SK-N-SH (cell line): ENCODE measurements at regions not wholly inside any gene's neighbourhood (a gene's known extent, or its start where the extent isn't known, plus 50 kb on each side); places are given as distances from the start of the nearest gene placed in this dataset.

Source experiments
- EP300 ChIP-seq, 2 experiments: IDR thresholded peaks; 2 replicates each; pipeline versions ENCODE4 v1.4.0 to v1.6.1; 2012; ENCODE audit warnings: borderline replicate concordance in 1 of 2, low read depth in 1 of 2, low read length in 1 of 2
- EZH2phosphoT487 ChIP-seq: fragments of 200-600 bp; sonication (generic); IDR thresholded peaks from 2 replicates; pipeline ENCODE4 v1.6.1; 2017; ENCODE audit warnings: low read depth, mixed run types, mild to moderate bottlenecking, antibody characterized with exemption, moderate library complexity, borderline replicate concordance
- JUND ChIP-seq: IDR thresholded peaks from 2 replicates; pipeline ENCODE4 v1.4.0; 2012
- MAX ChIP-seq: IDR thresholded peaks from 2 replicates; pipeline ENCODE4 v1.4.0; 2012; ENCODE audit warnings: low read depth
- NFIC ChIP-seq: IDR thresholded peaks from 2 replicates; pipeline ENCODE4 v1.4.0; 2012; ENCODE audit warnings: borderline replicate concordance
- NRF1 ChIP-seq: IDR thresholded peaks from 2 replicates; pipeline ENCODE4 v1.6.1; 2012; ENCODE audit warnings: low read depth, mild to moderate bottlenecking, low read length
- RAD21 ChIP-seq: IDR thresholded peaks from 2 replicates; pipeline ENCODE4 v1.6.1; 2012; ENCODE audit warnings: mild to moderate bottlenecking, low read length
- SMC3 ChIP-seq: IDR thresholded peaks from 2 replicates; pipeline ENCODE4 v1.6.1; 2012; ENCODE audit warnings: low read depth, low read length, improper control_type of control experiment
- TAF1 ChIP-seq: IDR thresholded peaks from 2 replicates; pipeline ENCODE4 v1.6.1; 2012; ENCODE audit warnings: low read depth, mild to moderate bottlenecking, low read length, moderate library complexity, borderline replicate concordance
- TEAD4 ChIP-seq: IDR thresholded peaks from 2 replicates; pipeline ENCODE4 v1.4.0; 2012; ENCODE audit warnings: mild to moderate bottlenecking, borderline replicate concordance; ENCODE audit not compliant: insufficient read depth
- TF ChIP-seq, protein P1 (sequence below): fragments of 200-600 bp; sonication (generic); IDR thresholded peaks from 2 replicates; pipeline ENCODE4 v1.6.1; 2017; ENCODE audit warnings: antibody characterized with exemption, mild to moderate bottlenecking, moderate library complexity
- TF ChIP-seq, protein P2 (sequence below): IDR thresholded peaks from 2 replicates; pipeline ENCODE4 v1.6.1; 2012; ENCODE audit warnings: mild to moderate bottlenecking, low read depth, low read length, moderate library complexity

- TF ChIP-seq, protein P1, sequence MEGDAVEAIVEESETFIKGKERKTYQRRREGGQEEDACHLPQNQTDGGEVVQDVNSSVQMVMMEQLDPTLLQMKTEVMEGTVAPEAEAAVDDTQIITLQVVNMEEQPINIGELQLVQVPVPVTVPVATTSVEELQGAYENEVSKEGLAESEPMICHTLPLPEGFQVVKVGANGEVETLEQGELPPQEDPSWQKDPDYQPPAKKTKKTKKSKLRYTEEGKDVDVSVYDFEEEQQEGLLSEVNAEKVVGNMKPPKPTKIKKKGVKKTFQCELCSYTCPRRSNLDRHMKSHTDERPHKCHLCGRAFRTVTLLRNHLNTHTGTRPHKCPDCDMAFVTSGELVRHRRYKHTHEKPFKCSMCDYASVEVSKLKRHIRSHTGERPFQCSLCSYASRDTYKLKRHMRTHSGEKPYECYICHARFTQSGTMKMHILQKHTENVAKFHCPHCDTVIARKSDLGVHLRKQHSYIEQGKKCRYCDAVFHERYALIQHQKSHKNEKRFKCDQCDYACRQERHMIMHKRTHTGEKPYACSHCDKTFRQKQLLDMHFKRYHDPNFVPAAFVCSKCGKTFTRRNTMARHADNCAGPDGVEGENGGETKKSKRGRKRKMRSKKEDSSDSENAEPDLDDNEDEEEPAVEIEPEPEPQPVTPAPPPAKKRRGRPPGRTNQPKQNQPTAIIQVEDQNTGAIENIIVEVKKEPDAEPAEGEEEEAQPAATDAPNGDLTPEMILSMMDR = no peak
- TF ChIP-seq RAD21 (no peak), SMC3 (no peak), NFIC (no peak), TEAD4 (no peak), NRF1 (no peak), EZH2phosphoT487 (no peak), MAX (no peak), EP300 (IDR thresholded peaks at IDR 0.05; ENCODE audit: borderline replicate concordance in 1 of 2, low read depth in 1 of 2, low read length in 1 of 2) (no peak), JUND (no peak), TAF1 (no peak)
- TF ChIP-seq, protein P2, sequence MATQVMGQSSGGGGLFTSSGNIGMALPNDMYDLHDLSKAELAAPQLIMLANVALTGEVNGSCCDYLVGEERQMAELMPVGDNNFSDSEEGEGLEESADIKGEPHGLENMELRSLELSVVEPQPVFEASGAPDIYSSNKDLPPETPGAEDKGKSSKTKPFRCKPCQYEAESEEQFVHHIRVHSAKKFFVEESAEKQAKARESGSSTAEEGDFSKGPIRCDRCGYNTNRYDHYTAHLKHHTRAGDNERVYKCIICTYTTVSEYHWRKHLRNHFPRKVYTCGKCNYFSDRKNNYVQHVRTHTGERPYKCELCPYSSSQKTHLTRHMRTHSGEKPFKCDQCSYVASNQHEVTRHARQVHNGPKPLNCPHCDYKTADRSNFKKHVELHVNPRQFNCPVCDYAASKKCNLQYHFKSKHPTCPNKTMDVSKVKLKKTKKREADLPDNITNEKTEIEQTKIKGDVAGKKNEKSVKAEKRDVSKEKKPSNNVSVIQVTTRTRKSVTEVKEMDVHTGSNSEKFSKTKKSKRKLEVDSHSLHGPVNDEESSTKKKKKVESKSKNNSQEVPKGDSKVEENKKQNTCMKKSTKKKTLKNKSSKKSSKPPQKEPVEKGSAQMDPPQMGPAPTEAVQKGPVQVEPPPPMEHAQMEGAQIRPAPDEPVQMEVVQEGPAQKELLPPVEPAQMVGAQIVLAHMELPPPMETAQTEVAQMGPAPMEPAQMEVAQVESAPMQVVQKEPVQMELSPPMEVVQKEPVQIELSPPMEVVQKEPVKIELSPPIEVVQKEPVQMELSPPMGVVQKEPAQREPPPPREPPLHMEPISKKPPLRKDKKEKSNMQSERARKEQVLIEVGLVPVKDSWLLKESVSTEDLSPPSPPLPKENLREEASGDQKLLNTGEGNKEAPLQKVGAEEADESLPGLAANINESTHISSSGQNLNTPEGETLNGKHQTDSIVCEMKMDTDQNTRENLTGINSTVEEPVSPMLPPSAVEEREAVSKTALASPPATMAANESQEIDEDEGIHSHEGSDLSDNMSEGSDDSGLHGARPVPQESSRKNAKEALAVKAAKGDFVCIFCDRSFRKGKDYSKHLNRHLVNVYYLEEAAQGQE = no peak
These were observed 724.6 kb upstream of the SORCS1 start for GRCh38 chr10:107889105-107889504.
